Effector memory CD4-positive, alpha-beta T cell (primary cell): ENCODE measurements at regions not wholly inside any gene's neighbourhood (a gene's known extent, or its start where the extent isn't known, plus 50 kb on each side); places are given as distances from the start of the nearest gene placed in this dataset.

ENCODE experiments used
- DNase-seq, 3 donors: peaks; one replicate each; pipeline ENCODE4 v3.0.0-alpha.2; 2020
- H3K27ac ChIP-seq: 2 replicates; pipeline ENCODE4 v1.7.0; 2013; ENCODE audit warnings: mild to moderate bottlenecking, low read length, moderate library complexity; ENCODE audit not compliant: insufficient read depth, poor library complexity, severe bottlenecking
- H3K27me3 ChIP-seq: replicated peaks from 2 replicates; pipeline ENCODE4 v1.7.0; 2013; ENCODE audit warnings: mild to moderate bottlenecking, low read length; ENCODE audit not compliant: insufficient read depth, control insufficient read depth, poor library complexity, severe bottlenecking
- H3K36me3 ChIP-seq: 2 replicates; pipeline ENCODE4 v1.7.0; 2013; ENCODE audit warnings: mild to moderate bottlenecking, low read length, moderate library complexity; ENCODE audit not compliant: control insufficient read depth, insufficient read depth
- H3K4me1 ChIP-seq: 2 replicates; pipeline ENCODE4 v1.7.0; 2013; ENCODE audit warnings: low read length, mild to moderate bottlenecking; ENCODE audit not compliant: control insufficient read depth, insufficient read depth, poor library complexity, severe bottlenecking
- H3K4me3 ChIP-seq: 2 replicates; pipeline ENCODE4 v1.7.0; 2013; ENCODE audit warnings: low read length, low read depth, mild to moderate bottlenecking; ENCODE audit not compliant: insufficient read depth, poor library complexity, severe bottlenecking
- H3K9me3 ChIP-seq: 2 replicates; pipeline ENCODE4 v1.7.0; 2013; ENCODE audit warnings: mild to moderate bottlenecking, low read length, moderate library complexity; ENCODE audit not compliant: control insufficient read depth

DNA sequence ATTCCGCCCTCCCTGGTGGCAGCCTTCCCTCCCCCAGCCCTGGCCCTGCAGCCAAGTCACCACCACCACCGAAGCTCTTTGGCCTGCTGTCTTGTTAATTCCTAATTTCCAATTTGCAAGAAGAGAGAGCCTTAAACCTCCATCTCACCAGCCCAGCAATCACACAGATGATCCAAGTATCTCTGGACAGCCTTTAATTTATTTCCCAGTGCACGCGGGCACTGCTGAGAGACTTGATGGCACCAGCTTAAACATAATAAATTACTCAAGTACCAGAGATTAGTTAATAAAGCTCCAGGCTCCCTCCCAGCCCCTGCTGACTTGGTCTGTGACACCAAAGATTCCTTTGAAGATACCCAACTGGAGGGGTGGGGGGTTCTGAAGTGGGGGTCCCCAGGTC, 494.7 kb downstream of the BUD13 start:
- Histone ChIP-seq H3K27ac (no peak overlapping the region), H3K27me3 (no peaks in the 10 kb centered on the region), H3K36me3 (no peaks in the 10 kb centered on the region), H3K4me3 (no peak overlapping the region), H3K4me1 (no peaks in the 10 kb centered on the region), H3K9me3 (no peaks in the 10 kb centered on the region)
- no peak for DNase-seq

DNA sequence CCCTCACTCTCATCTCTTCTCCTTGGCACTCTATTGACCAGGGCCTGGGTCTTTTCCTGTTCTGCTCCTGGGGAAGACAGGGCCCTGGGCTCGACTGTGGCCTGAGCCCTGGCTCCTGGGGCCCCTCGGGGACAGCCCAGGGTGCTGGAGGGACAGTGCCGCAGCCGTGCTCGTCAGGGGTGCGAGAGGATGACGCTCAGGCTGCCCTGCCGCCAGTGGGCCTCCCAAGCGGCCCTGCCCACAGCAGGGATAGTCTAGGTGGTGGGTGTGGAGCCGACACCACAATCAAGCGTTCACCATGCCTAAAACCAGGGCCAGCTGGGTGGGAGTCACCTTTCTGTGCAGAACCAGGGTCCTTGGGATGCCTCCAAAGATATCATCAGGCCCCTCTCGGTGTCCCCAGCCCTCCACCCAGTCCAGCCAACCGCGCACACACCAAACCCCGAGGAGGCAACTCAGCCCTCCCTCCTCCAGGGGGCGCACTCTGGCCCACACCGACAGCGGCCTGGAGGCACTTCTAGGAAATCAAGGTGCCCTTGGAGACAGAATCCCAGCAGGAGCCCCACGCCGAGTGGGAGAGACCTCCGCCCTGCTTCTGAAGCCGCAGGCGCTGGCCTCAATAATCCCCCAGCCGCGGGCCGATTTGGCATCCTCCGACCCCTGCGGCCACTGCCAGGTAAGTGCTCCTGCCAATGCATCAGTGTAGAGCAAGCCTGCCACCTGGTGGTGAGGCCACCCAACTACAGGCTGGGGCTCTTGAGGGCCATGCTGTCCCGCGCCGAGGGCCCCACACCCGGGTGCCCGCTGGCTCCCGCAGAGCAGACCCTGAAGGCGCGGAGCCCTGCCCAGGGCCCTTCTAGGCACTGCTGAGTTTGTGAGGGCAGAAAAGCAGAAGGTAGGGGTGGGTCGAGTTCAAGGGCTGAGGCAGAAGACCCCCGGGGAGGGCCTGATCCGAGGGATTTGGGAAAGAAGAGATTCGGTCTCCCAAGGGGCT, 496.4 kb downstream of the BUD13 start:
- peak; percentile 18 to 54 (median 43) for DNase-seq
- H3K4me1 ChIP-seq: no peaks in the 10 kb centered on the region
- no peaks in the 10 kb centered on the region for H3K9me3 ChIP-seq
- H3K27me3 ChIP-seq: no peaks in the 10 kb centered on the region
- H3K4me3 ChIP-seq: peak overlapping the region; percentile 39
- H3K36me3 ChIP-seq: no peaks in the 10 kb centered on the region
- no peak overlapping the region for H3K27ac ChIP-seq

DNA sequence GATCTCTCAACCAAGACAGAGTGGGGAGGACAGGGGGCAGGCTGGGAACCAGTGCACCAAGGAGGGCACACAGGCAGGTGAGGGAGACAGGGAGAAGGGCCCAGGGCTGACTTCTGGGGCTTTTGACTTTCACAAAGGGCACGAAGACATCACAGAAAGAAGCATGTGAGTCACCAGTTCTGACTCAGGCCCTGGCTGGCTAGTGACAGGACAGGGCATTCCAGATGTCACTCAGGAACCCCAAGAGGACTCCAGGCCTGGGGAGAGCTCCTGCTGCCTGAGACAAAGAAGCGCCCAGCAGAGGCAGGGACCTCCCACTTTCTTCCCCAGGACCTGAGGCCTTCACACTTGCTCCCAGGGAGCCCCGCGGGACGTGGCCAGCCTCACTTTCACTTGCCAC, 497.2 kb downstream of the BUD13 start:
- H3K27ac ChIP-seq: no peak overlapping the region
- no peaks in the 10 kb centered on the region for H3K27me3 ChIP-seq
- H3K36me3 ChIP-seq: no peaks in the 10 kb centered on the region
- H3K4me1 ChIP-seq: no peaks in the 10 kb centered on the region
- H3K9me3 ChIP-seq: no peaks in the 10 kb centered on the region
- no peak overlapping the region for H3K4me3 ChIP-seq
- no peak for DNase-seq

DNA sequence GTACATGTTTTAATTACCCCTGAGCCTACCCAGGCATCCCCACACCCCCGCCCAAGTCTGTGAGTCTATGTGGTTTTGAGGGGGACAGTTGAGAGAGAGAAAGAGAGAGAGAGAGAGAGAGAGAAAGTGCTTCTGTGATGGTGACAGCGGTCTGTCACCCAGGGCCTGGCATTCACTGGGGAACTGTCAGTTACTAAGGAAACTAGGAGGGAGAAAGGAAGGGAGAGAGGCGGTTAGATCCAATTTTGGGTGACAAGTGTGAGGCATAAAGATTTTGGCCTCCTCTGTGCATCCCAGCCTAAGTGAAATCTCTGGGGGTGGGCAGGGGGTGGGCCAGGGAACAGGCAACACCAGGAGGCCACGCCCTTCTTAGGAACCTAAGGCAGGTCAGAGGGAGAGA, 498.3 kb downstream of the BUD13 start:
- Histone ChIP-seq H3K27ac (no peak overlapping the region), H3K27me3 (no peaks in the 10 kb centered on the region), H3K4me1 (no peaks in the 10 kb centered on the region), H3K9me3 (no peaks in the 10 kb centered on the region), H3K4me3 (no peak overlapping the region), H3K36me3 (no peaks in the 10 kb centered on the region)
- DNase-seq: no peak

DNA sequence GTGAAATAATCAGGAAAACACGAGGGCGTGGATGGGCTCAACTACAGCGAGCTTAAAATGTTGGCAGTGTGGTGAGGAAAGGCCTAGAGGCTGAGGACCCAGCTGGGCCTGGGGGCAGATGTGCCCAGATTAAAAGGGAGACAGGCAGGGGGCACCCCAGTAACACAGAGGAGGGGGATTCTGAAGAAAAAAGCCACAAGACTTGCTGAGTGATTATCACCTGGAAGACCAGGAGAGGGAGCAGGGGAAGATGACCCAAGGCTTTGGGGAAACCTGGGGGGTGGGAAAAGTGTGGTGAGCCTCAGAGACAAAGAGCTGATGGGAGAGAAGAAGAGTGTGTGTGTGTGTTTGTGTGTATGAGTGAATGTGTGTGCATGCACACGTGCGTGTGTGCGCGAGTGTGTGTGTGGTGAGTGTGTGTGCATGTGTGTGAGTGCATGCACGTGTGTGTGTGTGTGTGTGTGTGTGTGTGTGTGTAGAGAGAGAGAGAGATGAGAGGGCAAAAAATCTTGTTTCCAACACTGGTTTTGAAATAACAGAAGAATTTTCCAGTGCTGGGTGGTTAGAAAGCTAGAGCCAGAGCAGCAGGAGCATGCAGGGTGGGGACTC, 500.5 kb downstream of the BUD13 start:
- Histone ChIP-seq H3K4me3 (no peak overlapping the region), H3K9me3 (no peaks in the 10 kb centered on the region), H3K36me3 (no peaks in the 10 kb centered on the region), H3K27me3 (no peaks in the 10 kb centered on the region), H3K27ac (no peak overlapping the region), H3K4me1 (no peaks in the 10 kb centered on the region)
- DNase-seq: no peak

DNA sequence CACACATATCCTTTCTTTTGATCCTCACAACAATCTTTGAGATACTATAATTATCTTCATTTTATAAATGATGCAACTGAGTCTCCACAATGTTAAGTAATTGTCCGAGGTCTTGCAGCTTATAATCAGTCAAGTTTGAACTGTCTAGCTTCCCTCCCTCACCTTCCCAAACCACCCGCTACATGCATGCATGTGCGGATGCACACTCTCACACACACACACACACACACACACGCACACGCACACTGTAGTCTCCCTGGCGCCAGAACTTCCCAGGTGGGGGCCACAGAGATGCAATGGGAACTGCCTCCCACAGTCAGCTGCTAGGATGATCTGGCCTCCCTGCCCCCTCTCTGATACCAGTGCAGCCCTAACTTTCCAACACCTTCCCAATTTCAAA, 501.3 kb downstream of the BUD13 start:
- Histone ChIP-seq H3K4me3 (no peak overlapping the region), H3K4me1 (no peaks in the 10 kb centered on the region), H3K9me3 (no peaks in the 10 kb centered on the region), H3K36me3 (no peaks in the 10 kb centered on the region), H3K27ac (no peak overlapping the region), H3K27me3 (no peaks in the 10 kb centered on the region)
- no peak for DNase-seq

DNA sequence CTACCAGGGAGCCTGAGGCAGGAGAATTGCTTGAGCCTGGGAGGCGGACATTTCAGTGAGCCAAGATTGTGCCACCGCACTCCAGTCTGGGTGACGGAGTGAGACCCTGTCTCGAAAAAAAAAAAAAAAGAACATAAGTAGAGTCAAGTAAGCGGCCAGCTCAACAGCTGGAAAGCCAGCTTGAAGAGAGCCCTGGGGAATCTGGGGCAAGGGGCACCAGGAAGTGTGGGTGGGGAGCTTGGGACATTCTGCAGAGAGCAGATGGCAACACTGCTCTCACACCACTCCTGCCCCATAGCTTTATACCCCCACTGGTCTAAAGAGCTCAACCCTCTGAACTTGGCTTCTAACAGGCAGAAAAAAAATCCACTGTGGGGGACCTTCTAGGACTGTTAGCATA, 505.6 kb downstream of the BUD13 start:
- H3K27me3 ChIP-seq: no peaks in the 10 kb centered on the region
- no peaks in the 10 kb centered on the region for H3K9me3 ChIP-seq
- DNase-seq: no peak
- H3K36me3 ChIP-seq: no peaks in the 10 kb centered on the region
- H3K4me3 ChIP-seq: no peak overlapping the region
- H3K4me1 ChIP-seq: no peaks in the 10 kb centered on the region
- H3K27ac ChIP-seq: no peak overlapping the region

DNA sequence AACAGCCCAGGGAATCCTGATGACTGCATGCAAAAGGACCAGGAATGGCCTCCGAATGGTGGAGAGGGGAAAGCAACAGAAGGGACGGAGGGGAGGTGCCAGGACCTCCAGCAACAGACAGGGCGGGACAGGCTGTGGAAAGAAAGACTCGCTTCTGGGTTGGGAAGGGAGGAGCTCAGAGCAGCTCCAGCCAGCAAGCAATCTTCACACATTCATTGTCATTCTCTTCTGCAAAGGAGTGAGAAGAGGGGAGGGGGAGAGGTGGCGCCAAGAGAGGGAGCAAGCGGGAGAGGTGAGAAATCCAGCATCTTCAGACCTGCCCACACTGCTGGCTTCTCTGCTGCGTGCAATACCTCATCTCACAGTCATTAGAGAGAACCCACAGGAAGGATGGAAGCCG, 509.0 kb downstream of the BUD13 start:
- Histone ChIP-seq H3K27me3 (no peaks in the 10 kb centered on the region), H3K27ac (no peak overlapping the region), H3K4me1 (no peaks in the 10 kb centered on the region), H3K9me3 (no peaks in the 10 kb centered on the region), H3K4me3 (no peak overlapping the region), H3K36me3 (no peaks in the 10 kb centered on the region)
- DNase-seq: no peak

DNA sequence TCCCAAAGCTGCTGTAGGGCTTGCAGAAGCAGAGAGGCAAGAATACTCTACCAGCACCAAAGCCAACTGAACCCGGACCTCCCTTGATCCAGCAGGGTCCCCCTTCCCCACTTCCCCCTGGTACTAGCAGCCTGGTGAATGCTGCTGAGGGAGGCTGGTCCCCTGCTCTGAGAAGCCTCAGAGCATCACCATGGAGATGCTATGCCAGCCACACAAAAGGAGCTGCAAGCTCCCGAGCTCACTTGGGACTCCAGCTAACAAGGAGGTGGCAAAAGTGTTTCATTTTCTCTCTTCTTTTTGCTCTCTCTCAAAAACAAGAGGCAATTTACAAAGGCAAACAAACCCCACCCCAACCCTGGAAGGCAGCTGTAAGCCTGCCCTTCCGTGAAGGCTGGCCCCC, 509.8 kb downstream of the BUD13 start:
- DNase-seq: no peak
- no peaks in the 10 kb centered on the region for H3K36me3 ChIP-seq
- no peak overlapping the region for H3K4me3 ChIP-seq
- H3K4me1 ChIP-seq: no peaks in the 10 kb centered on the region
- no peak overlapping the region for H3K27ac ChIP-seq
- no peaks in the 10 kb centered on the region for H3K9me3 ChIP-seq
- no peaks in the 10 kb centered on the region for H3K27me3 ChIP-seq

DNA sequence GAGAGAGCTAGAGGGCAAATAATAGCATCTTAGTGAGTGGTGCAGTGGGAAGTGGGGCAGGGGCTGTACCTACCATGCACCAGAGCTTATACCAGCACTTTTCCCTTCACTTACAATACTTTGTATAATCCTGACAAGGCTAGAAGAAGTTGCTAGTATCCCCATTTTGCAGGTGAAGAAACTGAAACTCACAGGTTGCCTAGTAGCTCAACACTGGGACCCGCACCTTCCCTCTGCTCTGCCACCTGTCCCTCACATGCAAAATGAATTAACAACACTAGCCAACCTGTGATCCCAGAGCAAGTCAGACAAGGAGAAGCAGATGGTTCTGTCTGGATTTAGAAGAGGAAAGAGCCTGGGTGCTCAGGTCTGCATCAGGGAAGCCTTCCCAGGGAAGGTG, 510.4 kb downstream of the BUD13 start:
- Histone ChIP-seq H3K9me3 (no peaks in the 10 kb centered on the region), H3K27me3 (no peaks in the 10 kb centered on the region), H3K4me1 (no peaks in the 10 kb centered on the region), H3K36me3 (no peaks in the 10 kb centered on the region), H3K27ac (no peak overlapping the region), H3K4me3 (no peak overlapping the region)
- no peak for DNase-seq
